OCI-LY3 (cell line): ENCODE measurements at regions not wholly inside any gene's neighbourhood (a gene's known extent, or its start where the extent isn't known, plus 50 kb on each side); places are given as distances from the start of the nearest gene placed in this dataset.

ENCODE experiments used
- CTCF ChIP-seq: fragments of 200-600, 300-600 bp; sonication (generic); IDR thresholded peaks from 2 replicates; pipeline ENCODE4 v1.5.1; 2014; ENCODE audit warnings: antibody characterized with exemption, low read length, low read depth
- EZH2phosphoT487 ChIP-seq: fragments of 200-600 bp; shearing (Covaris generic); IDR thresholded peaks from 2 replicates; pipeline ENCODE4 v1.6.1; 2018; ENCODE audit warnings: antibody characterized with exemption, mixed run types, low read depth

GRCh38 chr3:152720951-152721718, 113.8 kb upstream of the P2RY1 start:
- TF ChIP-seq CTCF (no peak), EZH2phosphoT487 (no peak)
